Stimulated activated CD8-positive, alpha-beta memory T cell treated with anti-CD3 and anti-CD28 coated beads, Interleukin-12 subunit alpha, Interleukin-12 subunit beta, amount 100 ng/mL, for 4 hours (primary cell): ENCODE measurements at regions not wholly inside any gene's neighbourhood (a gene's known extent, or its start where the extent isn't known, plus 50 kb on each side); places are given as distances from the start of the nearest gene placed in this dataset.

Source experiments
- DNase-seq: peaks from one replicate; pipeline ENCODE4 v3.0.0-alpha.2; 2020; ENCODE audit warnings: low read depth

- DNase-seq: no peak
These were observed 96.8 kb upstream of the PLET1 start for GRCh38 chr11:112357488-112357887.

- no peak for DNase-seq
These were observed 100.7 kb upstream of the PLET1 start for GRCh38 chr11:112361396-112361795.

GRCh38 chr11:112363527-112363926 is 102.9 kb upstream of the PLET1 start:
- DNase-seq: no peak

GRCh38 chr11:112364962-112365481 is 104.4 kb upstream of the PLET1 start:
- no peak for DNase-seq

GRCh38 chr11:112366012-112366411 is 105.4 kb upstream of the PLET1 start:
- DNase-seq: no peak

GRCh38 chr11:112366777-112367176 is 106.1 kb upstream of the PLET1 start:
- no peak for DNase-seq

GRCh38 chr11:112367461-112367860 is 106.8 kb upstream of the PLET1 start:
- DNase-seq: no peak

GRCh38 chr11:112367895-112368294 is 107.2 kb upstream of the PLET1 start:
- DNase-seq: no peak

GRCh38 chr11:112368381-112368780 is 107.7 kb upstream of the PLET1 start:
- no peak for DNase-seq

GRCh38 chr11:112369374-112369773 is 108.7 kb upstream of the PLET1 start:
- no peak for DNase-seq

GRCh38 chr11:112369916-112370315 is 109.3 kb upstream of the PLET1 start:
- no peak for DNase-seq

GRCh38 chr11:112374486-112375140 is 114.0 kb upstream of the PLET1 start:
- DNase-seq: no peak

- no peak for DNase-seq
These were observed 117.3 kb upstream of the PLET1 start for GRCh38 chr11:112377946-112378345.

- no peak for DNase-seq
These were observed 119.8 kb upstream of the PLET1 start for GRCh38 chr11:112380464-112380863.

- DNase-seq: no peak
These were observed 120.9 kb upstream of the PLET1 start for GRCh38 chr11:112381578-112381977.

- DNase-seq: no peak
These were observed 121.9 kb upstream of the PLET1 start for GRCh38 chr11:112382561-112382960.

- DNase-seq: no peak
These were observed 127.8 kb upstream of the PLET1 start for GRCh38 chr11:112388496-112388895.

- DNase-seq: no peak
These were observed 130.4 kb upstream of the PLET1 start for GRCh38 chr11:112391086-112391485.

GRCh38 chr11:112392904-112393303 is 132.2 kb upstream of the PLET1 start:
- no peak for DNase-seq

- no peak for DNase-seq
These were observed 133.6 kb upstream of the PLET1 start for GRCh38 chr11:112394304-112394703.

GRCh38 chr11:112396076-112396475 is 135.4 kb upstream of the PLET1 start:
- no peak for DNase-seq

- no peak for DNase-seq
These were observed 138.3 kb upstream of the PLET1 start for GRCh38 chr11:112398798-112399478.

GRCh38 chr11:112400476-112401014 is 139.9 kb upstream of the PLET1 start:
- no peak for DNase-seq
